ENCODE measurements at regions not wholly inside any gene's neighbourhood (a gene's known extent, or its start where the extent isn't known, plus 50 kb on each side); places are given as distances from the start of the nearest gene placed in this dataset.
"Not testable (repeated sequence)": the region's sequence is repeated elsewhere in the genome, so short reads cannot be mapped to it uniquely, and the experiment has no call there.

DNA sequence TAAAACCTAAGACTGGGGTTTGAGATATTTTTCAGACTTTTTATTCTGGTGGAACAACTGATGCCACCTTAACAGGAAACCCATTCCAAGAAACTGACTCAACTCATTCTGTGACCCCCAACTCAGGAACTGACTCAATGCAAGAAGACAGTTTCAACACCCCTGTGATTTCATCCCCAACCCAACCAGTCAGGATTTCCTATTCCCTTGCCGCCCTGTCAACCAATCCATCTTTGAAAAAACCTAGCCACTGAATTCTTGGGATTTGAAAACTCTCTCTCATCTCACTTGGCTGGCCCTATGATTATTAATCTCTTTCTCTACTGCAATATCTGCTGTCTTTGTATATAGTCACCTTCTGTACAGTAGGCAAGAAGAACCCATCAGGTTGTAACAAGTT is 1211.9 kb upstream of the ATXN8OS start:
- no peak for DNase-seq (ENCODE audit: low read depth)
- TF ChIP-seq, protein P1, sequence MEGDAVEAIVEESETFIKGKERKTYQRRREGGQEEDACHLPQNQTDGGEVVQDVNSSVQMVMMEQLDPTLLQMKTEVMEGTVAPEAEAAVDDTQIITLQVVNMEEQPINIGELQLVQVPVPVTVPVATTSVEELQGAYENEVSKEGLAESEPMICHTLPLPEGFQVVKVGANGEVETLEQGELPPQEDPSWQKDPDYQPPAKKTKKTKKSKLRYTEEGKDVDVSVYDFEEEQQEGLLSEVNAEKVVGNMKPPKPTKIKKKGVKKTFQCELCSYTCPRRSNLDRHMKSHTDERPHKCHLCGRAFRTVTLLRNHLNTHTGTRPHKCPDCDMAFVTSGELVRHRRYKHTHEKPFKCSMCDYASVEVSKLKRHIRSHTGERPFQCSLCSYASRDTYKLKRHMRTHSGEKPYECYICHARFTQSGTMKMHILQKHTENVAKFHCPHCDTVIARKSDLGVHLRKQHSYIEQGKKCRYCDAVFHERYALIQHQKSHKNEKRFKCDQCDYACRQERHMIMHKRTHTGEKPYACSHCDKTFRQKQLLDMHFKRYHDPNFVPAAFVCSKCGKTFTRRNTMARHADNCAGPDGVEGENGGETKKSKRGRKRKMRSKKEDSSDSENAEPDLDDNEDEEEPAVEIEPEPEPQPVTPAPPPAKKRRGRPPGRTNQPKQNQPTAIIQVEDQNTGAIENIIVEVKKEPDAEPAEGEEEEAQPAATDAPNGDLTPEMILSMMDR (IDR thresholded peaks at IDR 0.05; ENCODE audit: low read length, missing control alignments): no peak
- H3K4me3 ChIP-seq (replicated peaks; ENCODE audit: low read depth, low read length): no peak overlapping the region

- H3K4me3 ChIP-seq (replicated peaks; ENCODE audit: low read depth, low read length); DNase-seq (ENCODE audit: low read depth): not testable (repeated sequence)
These were observed 1213.9 kb upstream of the ATXN8OS start for GRCh38 chr13:68893721-68894120.

GRCh38 chr13:68892596-68892995 is 1215.0 kb upstream of the ATXN8OS start:
- DNase-seq (ENCODE audit: low read depth); H3K4me3 ChIP-seq (replicated peaks; ENCODE audit: low read depth, low read length): not testable (repeated sequence)

GRCh38 chr13:68890101-68890500 is 1217.5 kb upstream of the ATXN8OS start:
- not testable (repeated sequence) for DNase-seq (ENCODE audit: low read depth); H3K4me3 ChIP-seq (replicated peaks; ENCODE audit: low read depth, low read length)

- no peak overlapping the region for H3K4me3 ChIP-seq (replicated peaks; ENCODE audit: low read depth, low read length)
- DNase-seq (ENCODE audit: low read depth): no peak
- TF ChIP-seq, protein P1 (IDR thresholded peaks at IDR 0.05; ENCODE audit: low read length, missing control alignments): no peak
These were observed 1218.8 kb upstream of the ATXN8OS start for GRCh38 chr13:68888832-68889231.

DNA sequence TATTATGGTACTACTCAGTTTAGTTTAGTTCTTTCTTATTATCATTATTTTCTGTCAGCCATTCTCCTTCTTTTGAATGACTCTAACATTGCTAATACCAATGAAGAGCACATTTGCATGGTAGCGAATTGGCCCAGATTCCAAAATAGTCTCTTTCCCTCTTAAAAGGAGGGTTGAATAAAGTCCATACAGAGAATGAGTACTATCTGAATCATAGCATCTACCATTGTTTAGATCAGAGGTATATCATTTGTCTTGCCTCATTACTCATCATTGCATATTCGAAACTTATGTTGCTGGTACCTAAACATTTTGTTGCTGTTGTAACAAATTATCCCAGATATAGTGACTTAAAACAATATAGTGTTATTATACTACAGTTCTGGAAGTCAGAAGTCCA is 1235.3 kb upstream of the ATXN8OS start:
- TF ChIP-seq, protein P1 (IDR thresholded peaks at IDR 0.05; ENCODE audit: low read length, missing control alignments): no peak
- no peak overlapping the region for H3K4me3 ChIP-seq (replicated peaks; ENCODE audit: low read depth, low read length)
- DNase-seq (ENCODE audit: low read depth): no peak

GRCh38 chr13:68851026-68851425 is 1256.6 kb upstream of the ATXN8OS start:
- TF ChIP-seq, protein P1 (IDR thresholded peaks at IDR 0.05; ENCODE audit: low read length, missing control alignments): no peak
- no peak overlapping the region for H3K4me3 ChIP-seq (replicated peaks; ENCODE audit: low read depth, low read length)
- no peak for DNase-seq (ENCODE audit: low read depth)

GRCh38 chr13:68850160-68850559 is 1257.5 kb upstream of the ATXN8OS start:
- DNase-seq (ENCODE audit: low read depth): no peak
- H3K4me3 ChIP-seq (replicated peaks; ENCODE audit: low read depth, low read length): no peak overlapping the region
- TF ChIP-seq, protein P1 (IDR thresholded peaks at IDR 0.05; ENCODE audit: low read length, missing control alignments): no peak

GRCh38 chr13:68846663-68847062 is 1261.0 kb upstream of the ATXN8OS start:
- no peak overlapping the region for H3K4me3 ChIP-seq (replicated peaks; ENCODE audit: low read depth, low read length)
- DNase-seq (ENCODE audit: low read depth): no peak
- TF ChIP-seq, protein P1 (IDR thresholded peaks at IDR 0.05; ENCODE audit: low read length, missing control alignments): no peak
